Endothelial cell of hepatic sinusoid (primary cell): ENCODE measurements at regions not wholly inside any gene's neighbourhood (a gene's known extent, or its start where the extent isn't known, plus 50 kb on each side); places are given as distances from the start of the nearest gene placed in this dataset.
"Not testable (repeated sequence)": the region's sequence is repeated elsewhere in the genome, so short reads cannot be mapped to it uniquely, and the experiment has no call there.

Source experiments
- in situ Hi-C: cut with HindIII; loops from 2 replicates; pipeline ENCODE4 v1.10.0; 2017; ENCODE audit warnings: low sequenced_read_pairs

- in situ Hi-C loops, result no loop called here
Observed at GRCh38 chr14:22315336-22315735, 273.7 kb downstream of the DAD1 start.

GRCh38 chr14:22314183-22314820, 274.7 kb downstream of the DAD1 start:
- in situ Hi-C loops, result no loop called here

- in situ Hi-C loops, result no loop called here
Observed at GRCh38 chr14:22313172-22313801, 275.7 kb downstream of the DAD1 start.

- in situ Hi-C loops, result no loop called here
Observed at GRCh38 chr14:22311636-22312035, 277.4 kb downstream of the DAD1 start.

GRCh38 chr14:22305607-22306006, 283.4 kb downstream of the DAD1 start:
- in situ Hi-C loops, result no loop called here

- in situ Hi-C loops, result no loop called here
Observed at GRCh38 chr14:22304326-22304725, 284.7 kb downstream of the DAD1 start.

GRCh38 chr14:22303589-22304195, 285.3 kb downstream of the DAD1 start:
- in situ Hi-C loops, result no loop called here

GRCh38 chr14:22300646-22301045, 288.4 kb downstream of the DAD1 start:
- in situ Hi-C loops, result no loop called here

GRCh38 chr14:22297376-22297775, 291.6 kb downstream of the DAD1 start:
- in situ Hi-C loops, result no loop called here

- in situ Hi-C loops, result no loop called here
Observed at GRCh38 chr14:22296722-22297121, 292.3 kb downstream of the DAD1 start.

- in situ Hi-C loops, result no loop called here
Observed at GRCh38 chr14:22296088-22296487, 292.9 kb downstream of the DAD1 start.

GRCh38 chr14:22291406-22291805, 297.6 kb downstream of the DAD1 start:
- in situ Hi-C loops, result no loop called here

GRCh38 chr14:22289570-22289969, 299.5 kb downstream of the DAD1 start:
- in situ Hi-C loops, result no loop called here

GRCh38 chr14:22285991-22286390, 303.0 kb downstream of the DAD1 start:
- in situ Hi-C loops, result no loop called here

GRCh38 chr14:22282949-22283348, 306.1 kb downstream of the DAD1 start:
- in situ Hi-C loops, result no loop called here

- in situ Hi-C loops, result no loop called here
Observed at GRCh38 chr14:22282417-22282816, 306.6 kb downstream of the DAD1 start.

- in situ Hi-C loops, result not testable (repeated sequence)
Observed at GRCh38 chr14:22281447-22281874, 307.6 kb downstream of the DAD1 start.

- in situ Hi-C loops, result no loop called here
Observed at GRCh38 chr14:22280497-22281316, 308.3 kb downstream of the DAD1 start.

- in situ Hi-C loops, result no loop called here
Observed at GRCh38 chr14:22276913-22277816, 311.9 kb downstream of the DAD1 start.
